Glomerular endothelial cell (primary cell): ENCODE measurements at regions not wholly inside any gene's neighbourhood (a gene's known extent, or its start where the extent isn't known, plus 50 kb on each side); places are given as distances from the start of the nearest gene placed in this dataset.

Experiments
- DNase-seq: peaks from one replicate; pipeline ENCODE4 v3.0.0-alpha.2; 2011; ENCODE audit warnings: low read depth, low spot score; ENCODE audit errors: extremely low read depth

DNA sequence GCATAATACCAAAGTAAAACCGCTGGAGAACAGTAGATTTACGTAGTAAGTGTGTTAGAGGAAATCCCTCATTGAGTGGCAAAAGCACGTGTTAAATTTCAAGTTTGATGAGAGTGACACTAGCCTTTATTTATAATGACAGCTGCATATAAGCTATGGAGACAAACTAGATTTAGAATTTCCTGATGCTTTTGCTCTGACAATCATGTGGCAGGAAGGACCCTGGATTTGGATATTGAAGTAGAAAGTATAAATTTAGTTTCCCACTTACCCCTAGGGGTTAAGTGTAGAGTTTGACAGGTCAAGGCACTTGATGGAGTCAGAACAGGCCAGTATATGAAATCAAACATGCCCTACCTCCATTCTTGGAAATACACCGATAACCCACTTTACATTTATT lies 983.1 kb downstream of the FLRT2 start:
- no peak for DNase-seq

DNA sequence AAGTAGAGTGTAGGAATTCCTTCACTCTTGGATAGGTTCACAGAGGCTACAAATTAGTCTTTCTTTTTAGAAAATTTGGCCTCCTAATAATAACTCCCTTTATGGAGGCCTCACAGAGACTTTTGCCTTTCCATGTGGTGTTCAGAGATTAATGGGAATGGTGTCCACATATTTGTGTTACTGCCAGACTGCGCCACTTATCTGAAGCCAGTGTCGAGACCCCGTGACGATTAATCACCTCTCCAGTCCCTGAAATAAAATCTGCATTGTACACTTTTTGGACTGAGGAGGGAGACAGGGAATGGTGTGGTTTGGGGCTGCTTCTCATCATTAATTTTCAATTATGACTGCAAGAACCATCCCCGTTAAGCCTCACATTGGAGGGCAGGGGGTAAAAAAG lies 980.5 kb downstream of the FLRT2 start:
- DNase-seq, result no peak

DNA sequence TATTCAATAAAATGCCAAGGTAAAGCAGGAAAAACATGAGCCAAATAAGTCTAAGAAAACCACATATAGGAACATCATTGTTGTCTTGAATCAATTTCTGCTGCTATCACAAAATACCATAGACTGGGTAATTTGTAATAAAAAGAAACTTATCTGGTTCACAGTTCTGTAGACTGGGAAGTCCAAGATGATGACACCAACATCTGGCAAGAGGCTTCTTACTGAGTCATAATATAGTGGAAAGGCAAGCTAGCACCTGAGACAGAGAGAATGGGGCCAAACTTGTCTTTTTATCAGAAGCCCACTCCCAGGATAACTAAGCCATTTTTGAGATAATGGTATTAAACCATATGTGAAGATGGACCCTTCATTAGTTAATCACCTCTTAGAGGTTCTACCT lies 975.9 kb downstream of the FLRT2 start:
- no peak for DNase-seq

DNA sequence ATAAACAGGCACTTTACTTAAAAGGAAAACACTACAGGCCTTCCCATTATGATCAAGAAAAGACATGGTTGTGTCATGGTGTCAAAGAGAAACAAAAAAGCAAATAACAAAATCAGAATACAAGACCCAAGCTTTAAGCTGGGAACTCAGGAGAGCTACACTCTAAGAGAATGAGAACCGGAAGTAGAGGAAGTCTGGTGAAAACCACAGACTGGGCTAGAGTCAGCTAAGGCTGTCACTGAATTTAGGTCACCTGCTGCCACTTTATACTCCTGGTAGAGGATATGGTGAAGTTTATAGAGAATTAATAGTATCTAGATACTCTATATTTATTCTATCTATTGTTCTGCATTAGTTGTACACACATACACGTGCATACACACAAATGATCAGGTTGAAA lies 971.7 kb downstream of the FLRT2 start:
- no peak for DNase-seq

DNA sequence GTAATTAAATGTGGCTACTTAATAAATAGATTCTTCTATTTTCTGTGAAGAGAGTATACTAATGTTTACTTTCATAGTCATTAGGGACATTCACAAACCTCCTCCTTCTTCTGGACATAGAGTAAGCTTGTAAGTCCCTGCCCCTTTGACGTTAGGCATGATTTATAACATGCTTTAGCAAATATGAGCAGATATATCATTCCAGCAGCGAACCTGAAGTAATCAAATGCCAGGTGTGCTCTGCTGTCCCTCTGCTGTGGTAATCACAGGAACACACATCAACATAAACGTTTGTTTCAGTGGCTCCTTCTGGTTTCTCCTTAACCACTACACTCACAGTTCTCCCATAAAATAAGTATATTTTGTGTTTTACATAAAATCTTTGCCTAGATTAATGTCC lies 961.8 kb downstream of the FLRT2 start:
- DNase-seq, result no peak

DNA sequence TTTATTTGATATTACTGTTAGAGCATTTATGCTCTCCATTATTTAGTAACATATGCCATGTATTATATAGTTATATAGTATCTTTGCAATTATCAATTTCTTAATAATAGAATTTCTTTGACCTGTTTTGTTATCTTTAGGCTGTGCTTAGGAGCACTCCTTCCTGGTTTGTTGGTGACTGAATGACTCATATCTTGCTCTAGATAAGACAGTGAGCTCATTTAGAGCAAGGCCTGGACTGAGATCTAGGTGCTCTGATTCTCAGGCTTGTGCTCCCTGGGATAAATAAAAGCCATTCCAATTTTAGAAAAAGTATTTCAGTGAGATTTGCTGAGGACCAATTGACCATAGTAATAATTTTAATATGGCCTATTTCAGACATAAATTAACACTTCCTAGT lies 951.2 kb downstream of the FLRT2 start:
- no peak for DNase-seq

DNA sequence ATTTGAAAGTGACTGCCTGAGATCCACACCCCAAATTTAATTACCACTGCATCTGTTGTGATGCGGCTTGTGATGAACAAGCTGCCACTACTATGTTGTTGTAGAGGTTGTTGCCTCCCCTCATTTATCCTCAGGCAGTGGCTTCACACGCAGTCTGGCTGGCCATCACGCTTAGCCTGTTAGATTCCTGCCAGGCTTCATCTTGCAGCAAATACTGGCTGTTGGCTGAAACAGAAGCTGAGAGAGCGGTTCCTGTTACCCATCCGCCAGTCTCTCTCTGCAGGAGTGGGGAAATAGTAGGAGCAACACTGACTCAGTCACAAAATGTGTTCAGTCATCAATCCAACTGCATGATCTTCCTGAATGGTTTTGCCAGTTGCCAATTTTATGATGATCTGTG lies 934.4 kb downstream of the FLRT2 start:
- no peak for DNase-seq

DNA sequence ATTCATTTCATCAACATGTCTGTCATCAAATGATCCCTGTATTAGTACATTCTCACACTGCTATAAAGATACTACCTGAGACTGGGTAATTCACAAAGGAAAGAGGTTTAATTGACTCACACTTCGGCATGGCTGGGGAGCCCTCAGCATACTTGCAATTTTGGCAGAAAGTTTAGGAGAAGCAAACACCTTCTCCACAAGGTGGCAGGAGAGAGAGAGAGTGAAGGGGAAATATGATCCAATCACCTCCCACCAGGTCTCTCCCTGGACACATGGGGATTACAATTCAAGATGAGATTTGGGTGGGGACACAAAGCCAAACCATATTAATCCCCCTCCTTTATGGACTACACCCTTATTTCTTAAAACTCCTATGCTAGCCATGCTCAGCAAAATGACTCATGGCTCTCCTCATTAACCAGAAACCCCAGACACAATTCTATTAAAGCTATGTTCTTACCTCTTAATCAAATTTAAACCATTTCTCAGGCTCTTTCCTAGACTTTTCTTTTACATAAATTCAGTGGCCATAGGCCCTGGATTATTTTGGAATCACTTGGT lies 932.3 kb downstream of the FLRT2 start:
- DNase-seq, result no peak

DNA sequence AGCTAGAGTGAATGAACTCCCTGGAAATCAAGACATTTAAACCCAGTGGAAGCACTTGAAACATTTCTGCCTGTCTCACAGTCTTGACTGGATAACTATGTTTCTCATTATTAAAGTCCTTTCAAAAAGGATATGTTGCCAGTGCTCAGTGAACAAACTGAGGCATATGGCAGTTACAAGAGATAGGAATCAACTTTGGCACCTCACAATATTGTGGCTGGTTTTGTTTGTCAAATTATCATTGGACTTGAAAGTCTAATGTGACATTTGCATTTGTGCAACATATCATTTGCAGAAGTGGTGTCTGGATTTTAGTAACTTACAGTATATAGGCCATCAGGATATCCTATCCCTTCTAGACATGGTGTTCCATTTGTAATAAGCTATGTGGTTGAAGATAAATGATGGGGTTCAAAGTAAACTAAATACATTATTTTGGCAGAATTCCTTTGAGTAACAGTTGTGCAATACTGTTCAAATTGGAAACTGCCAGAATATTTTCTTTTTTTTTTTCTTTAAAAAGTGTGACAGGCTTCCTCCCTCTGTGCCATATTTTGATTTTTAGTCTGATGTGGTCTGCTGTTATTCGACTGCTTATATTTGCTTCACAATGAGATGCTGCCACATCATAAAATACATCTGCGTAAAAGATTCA lies 927.7 kb downstream of the FLRT2 start:
- no peak for DNase-seq

DNA sequence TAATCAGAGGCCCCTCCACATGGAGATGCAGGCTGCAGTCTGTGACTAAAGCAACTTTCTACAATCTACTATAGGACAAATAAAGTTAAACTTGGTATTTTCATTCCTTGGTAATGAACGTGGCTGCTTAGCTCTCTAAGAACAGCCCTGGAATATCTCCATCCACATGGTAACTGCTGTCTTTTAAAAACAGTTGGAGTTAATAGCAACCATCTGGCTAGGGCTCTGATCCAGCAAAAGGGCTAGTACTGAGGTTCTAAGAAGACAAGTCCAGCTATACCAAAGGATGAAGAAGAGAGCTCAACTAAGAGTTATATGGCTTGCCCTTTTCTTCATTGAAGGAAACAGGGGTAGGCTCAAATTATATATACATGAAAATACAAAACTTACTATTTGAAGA lies 920.1 kb downstream of the FLRT2 start:
- DNase-seq, result no peak

DNA sequence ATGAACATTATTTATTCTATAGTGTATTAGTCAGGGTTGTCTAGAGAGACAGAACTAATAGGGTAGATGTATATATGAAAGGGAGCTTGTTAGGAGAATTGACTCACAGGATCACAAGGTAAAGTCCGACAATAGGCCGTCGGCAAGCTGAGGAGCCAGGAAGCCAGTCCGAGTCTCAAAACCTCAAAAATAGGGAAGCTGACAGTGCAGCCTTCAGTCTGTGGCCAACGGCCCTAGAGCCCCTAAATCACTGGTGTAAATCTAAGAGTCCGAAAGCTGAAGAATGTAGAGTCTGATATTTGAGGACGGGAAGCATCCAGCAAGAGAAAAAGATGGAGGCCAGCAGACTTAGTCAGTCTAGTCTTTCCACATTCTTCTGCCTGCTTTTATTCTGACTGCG lies 912.2 kb downstream of the FLRT2 start:
- DNase-seq, result no peak

DNA sequence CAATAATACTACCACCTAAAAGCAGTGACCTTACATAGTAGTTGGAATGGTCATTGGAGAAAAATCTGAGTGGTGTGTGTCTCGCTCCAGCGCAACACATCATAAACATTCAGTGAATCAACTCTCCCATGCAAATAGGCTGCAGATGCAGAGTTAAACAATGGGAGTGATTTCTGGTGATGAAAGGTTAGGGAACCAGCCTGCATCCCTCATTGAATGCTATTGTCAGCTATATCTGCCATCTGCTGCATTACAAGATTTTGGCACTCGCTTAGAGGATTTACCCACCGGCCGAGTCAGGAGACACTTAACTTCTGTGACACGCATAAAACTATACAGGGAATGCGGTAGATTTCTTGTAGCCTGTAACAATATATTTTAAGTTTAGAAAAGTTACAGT lies 900.9 kb downstream of the FLRT2 start:
- no peak for DNase-seq

DNA sequence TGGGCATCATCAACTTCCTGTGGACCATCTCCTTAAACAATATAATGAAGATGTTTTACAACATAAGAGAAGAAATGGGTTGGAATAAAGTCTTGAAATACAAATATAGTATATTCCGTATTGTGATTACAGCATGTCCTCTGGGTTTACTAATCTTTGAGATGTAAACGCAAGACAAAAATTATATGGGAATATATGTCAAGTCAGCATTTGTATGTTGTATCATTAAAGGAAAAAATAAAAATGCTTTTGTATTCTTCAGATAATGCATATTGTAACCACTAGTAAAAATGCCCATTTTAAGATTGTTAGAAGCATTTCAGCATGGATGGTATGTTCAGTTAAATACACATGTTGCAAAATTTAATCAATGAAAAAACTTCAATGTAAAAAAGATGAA lies 893.3 kb downstream of the FLRT2 start:
- no peak for DNase-seq

DNA sequence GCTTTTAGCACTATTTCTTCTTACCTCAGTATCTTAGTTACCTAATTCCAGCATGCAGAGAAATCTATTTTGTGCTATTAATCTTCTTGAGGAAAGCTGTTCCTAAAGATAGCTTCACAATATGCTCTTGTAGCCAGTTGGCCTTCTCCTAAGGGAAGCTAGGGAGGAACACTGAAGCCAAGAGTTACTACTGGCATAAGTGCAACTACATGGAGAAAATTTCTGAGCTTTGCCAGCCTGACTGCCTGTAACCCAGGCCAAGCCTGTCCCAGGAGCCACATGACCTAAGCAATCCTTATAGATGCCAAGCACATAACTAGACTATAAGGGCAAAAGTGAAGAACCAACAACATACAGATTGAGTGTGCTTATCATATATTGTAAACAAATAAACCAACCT lies 890.2 kb downstream of the FLRT2 start:
- no peak for DNase-seq

DNA sequence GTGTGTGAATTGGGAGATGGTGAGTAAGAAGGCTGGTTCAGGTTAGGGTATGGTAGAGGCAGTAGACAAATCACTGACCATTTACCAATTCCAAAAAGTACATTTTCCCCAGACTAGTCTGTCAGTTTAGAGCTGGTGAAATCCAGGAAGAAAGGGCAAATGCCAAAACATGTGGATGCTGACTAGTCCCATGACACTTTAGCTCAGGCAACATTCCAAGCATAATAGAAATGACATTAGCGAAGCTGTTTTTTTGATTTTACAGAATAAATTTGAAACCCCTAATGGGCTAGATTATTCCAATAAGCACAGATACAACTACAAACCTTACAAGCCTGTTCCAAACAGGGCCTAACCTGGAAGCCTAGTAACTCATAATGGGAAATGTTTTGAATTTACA lies 884.2 kb downstream of the FLRT2 start:
- DNase-seq, result no peak

DNA sequence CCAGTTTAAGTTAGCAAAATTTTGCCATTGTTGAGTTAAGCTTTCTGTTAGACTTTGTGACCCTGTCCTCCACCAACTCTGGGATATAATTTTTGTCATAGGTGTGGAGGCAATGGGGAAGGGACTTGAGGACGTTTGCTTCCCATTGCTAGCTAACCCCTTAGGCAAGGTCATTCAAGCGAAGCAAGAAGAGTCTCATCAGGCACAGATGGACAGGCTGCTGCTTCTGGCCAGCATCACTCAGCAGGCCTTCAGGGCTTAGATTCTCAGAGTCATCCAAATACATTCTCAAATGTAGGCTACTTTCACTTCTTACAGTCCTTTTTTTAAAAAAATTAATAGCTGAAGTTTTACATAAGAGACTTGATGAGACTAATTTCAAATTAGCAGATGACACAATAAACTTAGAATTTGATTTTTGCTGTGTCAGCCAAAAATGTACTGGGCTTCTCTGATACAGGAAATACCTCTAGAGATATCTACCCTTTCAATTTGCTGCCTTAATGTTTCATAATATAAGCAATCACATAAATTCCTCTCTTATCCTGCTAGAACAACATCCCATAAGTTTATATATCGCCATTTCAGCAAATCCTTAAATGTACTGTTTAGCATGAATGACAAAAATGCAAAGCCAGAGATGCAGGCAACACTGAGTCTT lies 875.2 kb downstream of the FLRT2 start:
- DNase-seq, result no peak

DNA sequence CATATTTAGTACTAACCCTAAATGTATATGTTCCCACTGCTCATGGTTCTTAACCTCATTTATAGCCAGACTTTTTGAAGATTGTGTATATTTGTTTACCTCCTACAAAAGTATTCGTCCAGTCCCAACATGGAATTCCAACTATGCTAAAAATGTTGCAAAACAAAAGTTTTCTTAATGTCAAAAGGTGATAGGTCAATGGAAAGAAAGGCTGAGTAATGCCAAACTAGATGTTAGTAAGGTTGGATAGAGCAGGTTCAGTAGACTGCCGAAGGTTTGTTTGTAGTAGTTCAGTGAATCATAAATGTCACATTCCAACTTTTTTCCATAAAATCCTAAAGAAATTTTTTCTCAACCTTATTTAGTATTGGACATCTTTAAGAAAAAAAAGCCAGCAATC lies 874.5 kb downstream of the FLRT2 start:
- no peak for DNase-seq

DNA sequence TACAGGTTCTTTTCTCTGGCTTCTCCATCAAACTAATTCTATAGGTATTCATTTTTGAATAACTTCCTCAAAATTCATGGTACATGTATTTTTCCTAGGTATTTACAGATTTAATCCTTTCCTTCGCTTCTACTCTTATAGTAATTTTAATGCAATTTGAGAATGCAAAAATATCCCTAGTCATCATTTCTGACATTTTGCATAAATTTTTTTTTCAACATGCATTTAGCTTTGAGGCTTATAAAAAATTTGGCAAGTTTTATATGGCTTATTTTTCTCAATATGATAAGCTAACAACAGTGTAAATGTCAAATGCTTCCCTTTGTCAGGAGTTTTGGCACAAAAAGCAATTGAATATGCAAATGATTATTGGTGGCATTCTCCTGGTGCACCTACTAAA lies 872.6 kb downstream of the FLRT2 start:
- no peak for DNase-seq

DNA sequence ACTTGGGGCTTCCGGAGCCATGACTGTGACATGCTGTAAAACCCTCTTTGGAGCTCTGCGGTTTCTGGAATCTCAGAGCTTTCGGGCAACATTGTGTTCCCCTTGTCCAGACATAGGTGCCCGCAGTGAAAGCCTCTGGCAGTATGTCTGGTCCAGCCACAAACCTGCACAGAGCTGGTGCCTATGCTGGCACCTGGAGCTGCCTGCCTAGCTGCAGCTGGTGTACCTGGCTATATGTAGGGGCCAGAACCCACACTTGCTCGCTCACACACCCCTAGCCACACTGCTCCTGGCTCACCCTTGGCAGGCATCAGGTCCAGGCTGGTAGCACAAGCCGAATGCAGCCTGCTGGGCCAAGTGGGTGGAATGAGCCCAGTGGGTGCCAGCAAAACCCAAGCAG lies 861.1 kb downstream of the FLRT2 start:
- no peak for DNase-seq

DNA sequence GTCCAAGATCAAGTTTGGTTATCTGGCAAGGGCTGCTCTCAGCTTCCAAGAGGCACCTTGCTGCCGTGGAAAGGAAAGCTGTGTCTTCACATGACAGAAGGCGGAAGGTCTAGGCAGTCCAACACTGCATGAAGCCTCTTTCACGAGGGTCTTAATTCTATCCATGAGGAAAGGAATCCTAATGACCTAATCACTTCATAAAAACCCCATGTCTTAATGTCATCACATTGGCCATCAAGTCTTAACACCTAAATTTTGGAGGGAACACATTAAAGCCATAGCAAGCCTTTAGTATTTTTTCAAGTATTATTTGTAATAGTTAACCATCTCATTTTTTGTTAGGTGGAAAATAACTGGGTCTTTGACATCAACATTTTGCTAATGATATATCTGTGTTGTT lies 858.3 kb downstream of the FLRT2 start:
- no peak for DNase-seq

DNA sequence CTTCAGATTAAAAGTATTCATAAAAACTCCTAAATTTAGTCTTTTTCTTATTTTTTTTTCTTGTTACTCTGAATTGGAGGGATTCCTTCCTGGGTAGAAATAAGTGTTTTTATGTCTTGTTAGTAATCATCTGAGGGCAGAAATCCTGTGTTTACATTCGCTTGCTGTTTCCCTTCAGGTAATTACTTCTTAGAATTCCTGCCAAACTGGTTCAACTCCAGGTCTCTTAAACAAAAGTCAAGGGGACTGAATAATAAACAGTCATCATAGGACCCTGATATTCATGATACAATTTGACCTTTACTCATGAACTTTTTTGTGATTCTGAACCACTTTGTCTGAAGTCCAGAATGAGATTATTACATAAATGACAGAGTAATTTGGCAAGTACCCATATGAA lies 843.9 kb downstream of the FLRT2 start:
- DNase-seq, result no peak

DNA sequence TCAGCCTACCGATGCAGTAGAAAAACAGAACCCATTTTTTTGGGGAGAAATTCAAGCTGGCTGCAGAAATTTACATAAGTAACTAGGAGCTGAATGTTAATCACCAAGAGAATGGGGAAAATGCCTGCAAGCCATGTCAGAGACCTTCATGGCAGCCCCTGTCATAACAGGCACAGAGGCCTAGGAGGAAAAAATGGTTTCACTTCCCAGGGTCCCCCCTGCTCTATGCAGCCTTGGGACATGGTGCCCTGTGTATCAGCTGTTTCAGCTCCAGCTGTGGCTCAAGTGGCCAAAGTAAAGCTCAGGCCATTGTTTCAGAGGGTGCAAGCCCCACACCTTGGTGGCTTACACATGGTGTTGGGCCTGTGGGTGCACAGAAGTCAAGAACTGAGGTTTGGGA lies 842.5 kb downstream of the FLRT2 start:
- no peak for DNase-seq

DNA sequence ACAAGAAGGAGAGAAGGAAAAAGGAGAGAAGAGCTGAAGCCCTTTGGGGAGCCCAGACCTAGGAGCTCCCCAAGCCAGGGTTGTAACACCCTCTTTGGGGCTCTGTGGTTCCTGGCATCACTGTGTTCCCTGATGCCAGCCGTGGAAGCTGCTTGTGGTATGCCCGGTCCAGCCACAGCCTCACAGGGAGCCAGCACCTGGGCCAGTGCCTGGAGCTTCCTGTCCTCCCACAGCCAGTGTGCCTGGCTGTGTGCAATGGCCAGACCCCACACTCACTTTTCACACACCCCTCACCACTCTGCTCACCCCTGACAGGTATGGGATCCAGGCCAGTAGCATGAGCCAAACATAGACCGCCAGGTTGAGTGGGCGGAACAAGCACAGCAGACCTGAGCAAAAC lies 834.7 kb downstream of the FLRT2 start:
- no peak for DNase-seq
